ENCODE measurements at regions not wholly inside any gene's neighbourhood (a gene's known extent, or its start where the extent isn't known, plus 50 kb on each side); places are given as distances from the start of the nearest gene placed in this dataset.

DNA sequence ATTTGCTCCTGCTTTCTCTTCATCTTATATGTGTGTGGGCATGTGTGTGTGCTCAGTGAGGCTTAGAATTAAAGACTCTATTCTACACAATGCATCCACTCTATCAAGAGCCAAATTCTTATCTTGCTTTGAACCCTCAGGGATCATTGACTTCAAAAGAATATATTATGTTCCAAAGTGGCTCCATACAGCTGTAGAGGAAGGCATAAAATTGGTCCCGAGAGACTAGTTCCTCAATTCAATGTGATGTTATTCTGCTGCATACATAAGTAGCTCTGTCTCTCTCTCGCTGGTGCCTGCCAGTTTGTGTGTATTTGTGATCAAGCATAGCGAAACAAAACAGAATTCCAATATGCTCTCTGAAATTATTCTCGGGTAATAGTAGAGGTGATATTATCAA is 997.9 kb upstream of the POT1 start:
- TF ChIP-seq, protein P1, sequence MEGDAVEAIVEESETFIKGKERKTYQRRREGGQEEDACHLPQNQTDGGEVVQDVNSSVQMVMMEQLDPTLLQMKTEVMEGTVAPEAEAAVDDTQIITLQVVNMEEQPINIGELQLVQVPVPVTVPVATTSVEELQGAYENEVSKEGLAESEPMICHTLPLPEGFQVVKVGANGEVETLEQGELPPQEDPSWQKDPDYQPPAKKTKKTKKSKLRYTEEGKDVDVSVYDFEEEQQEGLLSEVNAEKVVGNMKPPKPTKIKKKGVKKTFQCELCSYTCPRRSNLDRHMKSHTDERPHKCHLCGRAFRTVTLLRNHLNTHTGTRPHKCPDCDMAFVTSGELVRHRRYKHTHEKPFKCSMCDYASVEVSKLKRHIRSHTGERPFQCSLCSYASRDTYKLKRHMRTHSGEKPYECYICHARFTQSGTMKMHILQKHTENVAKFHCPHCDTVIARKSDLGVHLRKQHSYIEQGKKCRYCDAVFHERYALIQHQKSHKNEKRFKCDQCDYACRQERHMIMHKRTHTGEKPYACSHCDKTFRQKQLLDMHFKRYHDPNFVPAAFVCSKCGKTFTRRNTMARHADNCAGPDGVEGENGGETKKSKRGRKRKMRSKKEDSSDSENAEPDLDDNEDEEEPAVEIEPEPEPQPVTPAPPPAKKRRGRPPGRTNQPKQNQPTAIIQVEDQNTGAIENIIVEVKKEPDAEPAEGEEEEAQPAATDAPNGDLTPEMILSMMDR (IDR thresholded peaks at IDR 0.05; ENCODE audit: insufficient read depth, low read length, poor library complexity, severe bottlenecking) = no peak
- TF ChIP-seq EZH2phosphoT487 (conservative IDR thresholded peaks at IDR 0.05; ENCODE audit: low read length) = no peak
